MCF 10A (cell line): ENCODE measurements at regions not wholly inside any gene's neighbourhood (a gene's known extent, or its start where the extent isn't known, plus 50 kb on each side); places are given as distances from the start of the nearest gene placed in this dataset.
A peak's percentile ranks its signal among the peaks of the same experiment; 100 is the strongest.

ENCODE experiments used
- BruUV-seq: library from RNA; stranded (reverse); fragments of 400-500 nt; replicated peaks from 2 replicates; lab custom pipeline; 2021; lab: Mats Ljungman, UMichigan
- CTCF ChIA-PET: fragments of 300-600 bp; sonication (Branson Sonifier 250); formaldehyde crosslinking; extraction: SDS; loops from one replicate; lab custom pipeline; 2021; ENCODE audit warnings: antibody characterized with exemption, inconsistent platforms; lab: Yijun Ruan, JAX
- POLR2A ChIA-PET: fragments of 300-600, 350-650 bp; sonication (Branson Sonifier 250); formaldehyde crosslinking; extraction: SDS; loops from one replicate; lab custom pipeline; 2020; ENCODE audit warnings: antibody characterized with exemption, inconsistent platforms; lab: Yijun Ruan, JAX
- DNase-seq: peaks from one replicate; pipeline ENCODE4 v3.0.0-alpha.2; 2018; ENCODE audit not compliant: unreplicated experiment
- H3K27ac Mint-ChIP-seq: one replicate; pipeline ENCODE4 v1.8.0; 2022; ENCODE audit warnings: mild to moderate bottlenecking, low read depth, mixed read lengths; ENCODE audit not compliant: unreplicated experiment
- H3K27me3 Mint-ChIP-seq: one replicate; pipeline ENCODE4 v1.8.0; 2022; ENCODE audit warnings: mixed read lengths; ENCODE audit not compliant: insufficient read depth, unreplicated experiment
- H3K36me3 Mint-ChIP-seq: one replicate; pipeline ENCODE4 v1.8.0; 2022; ENCODE audit warnings: mild to moderate bottlenecking, moderate library complexity, mixed read lengths; ENCODE audit not compliant: insufficient read depth, unreplicated experiment
- H3K4me1 Mint-ChIP-seq: one replicate; pipeline ENCODE4 v1.8.0; 2022; ENCODE audit warnings: mixed read lengths; ENCODE audit not compliant: insufficient read depth, unreplicated experiment
- H3K4me3 Mint-ChIP-seq: one replicate; pipeline ENCODE4 v1.8.0; 2022; ENCODE audit warnings: mild to moderate bottlenecking, moderate library complexity, mixed read lengths; ENCODE audit not compliant: unreplicated experiment
- H3K9me3 Mint-ChIP-seq: one replicate; pipeline ENCODE4 v1.8.0; 2022; ENCODE audit warnings: mixed read lengths; ENCODE audit not compliant: unreplicated experiment
- intact Hi-C: fragments of 100-400 bp; cut with micrococcal nuclease; formaldehyde crosslinking; loops from 2 replicates; pipeline ENCODE4 v1.14.1; 2022
- TF ChIP-seq, protein P1 (sequence below): fragments of 200-600 bp; IDR thresholded peaks from one replicate; pipeline ENCODE4 v1.8.0; 2022; ENCODE audit warnings: antibody characterized with exemption, mild to moderate bottlenecking; ENCODE audit not compliant: unreplicated experiment

DNA sequence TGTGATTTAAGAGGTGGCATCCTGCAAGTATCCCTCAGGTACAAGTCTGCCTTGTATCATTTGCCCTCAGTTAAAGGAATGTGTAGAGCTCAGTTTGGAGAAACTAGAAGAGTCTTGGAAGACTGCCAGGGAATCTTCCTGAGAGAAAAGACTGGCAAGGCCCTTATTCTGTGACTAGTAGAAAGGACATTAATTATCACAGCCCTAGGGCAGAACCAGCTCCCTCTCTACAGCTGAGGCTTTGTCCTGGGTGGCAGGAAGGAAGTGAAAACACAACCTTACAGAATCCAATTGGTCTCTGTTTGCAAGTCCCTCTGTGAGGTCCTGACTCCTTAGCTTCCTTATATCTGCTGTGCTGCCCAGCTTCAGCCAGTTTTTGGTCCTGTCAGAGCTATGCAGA is 385.9 kb upstream of the CYRIA start:
- no peaks in the 10 kb centered on the region for H3K36me3 Mint-ChIP-seq
- ChIA-PET CTCF (interaction anchor here (0.6 to 1.2 kb wide), 2 partner anchors 96 to 163 kb away, joined by 3 to 4 read pairs; no protein-coding TSS in a partner anchor), POLR2A (interaction anchor here (0.7 kb wide), 1 partner anchor 32 kb away, joined by 3 read pairs; no protein-coding TSS in a partner anchor)
- no peak overlapping the region for H3K4me3 Mint-ChIP-seq
- DNase-seq: peak; percentile 21
- H3K27ac Mint-ChIP-seq: no peak overlapping the region
- TF ChIP-seq, protein P1, sequence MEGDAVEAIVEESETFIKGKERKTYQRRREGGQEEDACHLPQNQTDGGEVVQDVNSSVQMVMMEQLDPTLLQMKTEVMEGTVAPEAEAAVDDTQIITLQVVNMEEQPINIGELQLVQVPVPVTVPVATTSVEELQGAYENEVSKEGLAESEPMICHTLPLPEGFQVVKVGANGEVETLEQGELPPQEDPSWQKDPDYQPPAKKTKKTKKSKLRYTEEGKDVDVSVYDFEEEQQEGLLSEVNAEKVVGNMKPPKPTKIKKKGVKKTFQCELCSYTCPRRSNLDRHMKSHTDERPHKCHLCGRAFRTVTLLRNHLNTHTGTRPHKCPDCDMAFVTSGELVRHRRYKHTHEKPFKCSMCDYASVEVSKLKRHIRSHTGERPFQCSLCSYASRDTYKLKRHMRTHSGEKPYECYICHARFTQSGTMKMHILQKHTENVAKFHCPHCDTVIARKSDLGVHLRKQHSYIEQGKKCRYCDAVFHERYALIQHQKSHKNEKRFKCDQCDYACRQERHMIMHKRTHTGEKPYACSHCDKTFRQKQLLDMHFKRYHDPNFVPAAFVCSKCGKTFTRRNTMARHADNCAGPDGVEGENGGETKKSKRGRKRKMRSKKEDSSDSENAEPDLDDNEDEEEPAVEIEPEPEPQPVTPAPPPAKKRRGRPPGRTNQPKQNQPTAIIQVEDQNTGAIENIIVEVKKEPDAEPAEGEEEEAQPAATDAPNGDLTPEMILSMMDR: no peak
- no peaks in the 10 kb centered on the region for H3K4me1 Mint-ChIP-seq
- peaks cover 6% of the 10 kb centered on the region for H3K9me3 Mint-ChIP-seq
- intact Hi-C loops: no loop called here
- BruUV-seq: no TSS peak
- no peaks in the 10 kb centered on the region for H3K27me3 Mint-ChIP-seq

DNA sequence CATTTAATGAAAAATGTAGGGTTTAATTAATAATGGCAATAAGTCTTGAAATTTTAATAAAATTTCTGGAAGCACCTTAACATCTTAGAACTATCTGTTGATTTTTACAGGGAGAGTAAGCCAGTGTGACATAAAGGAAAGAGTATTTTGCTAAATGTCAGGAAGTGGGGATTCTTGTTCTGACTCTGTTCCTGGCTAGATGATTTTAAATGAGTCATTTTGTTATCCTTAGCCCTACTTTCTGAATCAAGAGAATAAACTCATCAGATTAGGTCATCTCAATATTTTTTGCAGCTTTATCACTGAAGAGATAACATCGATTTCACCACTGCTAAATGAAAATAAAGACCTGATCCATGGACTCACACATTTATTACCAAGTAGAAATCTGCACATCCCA is 377.5 kb upstream of the CYRIA start:
- no TSS peak for BruUV-seq
- H3K4me1 Mint-ChIP-seq: no peaks in the 10 kb centered on the region
- no peaks in the 10 kb centered on the region for H3K36me3 Mint-ChIP-seq
- no peak overlapping the region for H3K4me3 Mint-ChIP-seq
- H3K27ac Mint-ChIP-seq: no peak overlapping the region
- peaks cover 22% of the 10 kb centered on the region for H3K9me3 Mint-ChIP-seq
- intact Hi-C loops: no loop called here
- DNase-seq: peak; percentile 21
- no peaks in the 10 kb centered on the region for H3K27me3 Mint-ChIP-seq
- TF ChIP-seq, protein P1: no peak
- CTCF ChIA-PET: interaction anchor here (0.5 to 1.2 kb wide), 3 partner anchors 230 to 628 kb away, joined by 3 to 5 read pairs (median 3); no protein-coding TSS in a partner anchor
- POLR2A ChIA-PET: no interaction called here

DNA sequence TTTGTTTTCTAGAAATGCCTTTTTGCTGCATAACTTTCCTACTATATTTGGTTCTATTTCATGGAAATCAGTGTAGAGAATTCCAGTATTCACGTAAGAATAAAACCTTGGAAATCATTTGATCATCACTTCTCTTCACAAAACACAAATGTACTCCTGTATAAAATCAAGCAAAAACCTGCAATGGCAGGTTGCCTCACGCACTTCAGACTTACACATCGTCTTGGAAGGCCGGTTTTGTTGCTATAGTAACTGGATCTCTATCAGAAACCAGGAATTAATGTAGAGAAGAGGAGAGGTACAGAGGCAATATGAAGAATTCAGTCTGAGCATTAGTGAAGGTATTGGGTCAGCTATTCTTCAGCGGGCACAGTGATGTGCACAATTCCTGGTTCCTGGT is 370.7 kb upstream of the CYRIA start:
- H3K4me3 Mint-ChIP-seq: no peak overlapping the region
- intact Hi-C loops: no loop called here
- H3K27ac Mint-ChIP-seq: no peak overlapping the region
- ChIA-PET CTCF (no interaction called here), POLR2A (interaction anchor here (1.5 kb wide), 1 partner anchor 13 kb away, joined by 6 read pairs; no protein-coding TSS in a partner anchor)
- no TSS peak for BruUV-seq
- TF ChIP-seq, protein P1: no peak
- no peaks in the 10 kb centered on the region for H3K27me3 Mint-ChIP-seq
- no peaks in the 10 kb centered on the region for H3K4me1 Mint-ChIP-seq
- peaks cover 37% of the 10 kb centered on the region for H3K9me3 Mint-ChIP-seq
- no peaks in the 10 kb centered on the region for H3K36me3 Mint-ChIP-seq
- DNase-seq: no peak

DNA sequence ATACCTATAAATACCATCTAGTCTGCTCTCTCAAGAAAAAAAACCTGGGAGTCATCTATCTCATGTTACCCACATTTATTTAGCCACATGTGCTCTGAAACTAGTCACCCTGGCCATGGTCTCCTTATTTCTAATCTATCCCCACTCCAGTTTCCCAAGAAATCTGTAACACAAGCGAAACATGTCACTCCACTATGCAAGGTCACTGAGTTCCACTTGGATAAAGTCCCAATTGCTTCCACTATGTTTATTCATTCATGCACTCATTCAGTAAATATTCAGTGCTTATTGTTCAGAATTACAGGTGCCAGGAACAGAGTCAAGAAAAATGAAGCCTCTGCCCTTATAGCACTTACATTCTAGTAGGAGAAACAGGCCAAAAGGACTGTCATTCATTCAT is 369.4 kb upstream of the CYRIA start:
- CTCF ChIA-PET: no interaction called here
- no peaks in the 10 kb centered on the region for H3K4me1 Mint-ChIP-seq
- peaks cover 31% of the 10 kb centered on the region for H3K9me3 Mint-ChIP-seq
- DNase-seq: no peak
- TF ChIP-seq, protein P1: no peak
- H3K36me3 Mint-ChIP-seq: no peaks in the 10 kb centered on the region
- intact Hi-C loops: no loop called here
- no peaks in the 10 kb centered on the region for H3K27me3 Mint-ChIP-seq
- no peak overlapping the region for H3K27ac Mint-ChIP-seq
- POLR2A ChIA-PET: no interaction called here
- no TSS peak for BruUV-seq
- H3K4me3 Mint-ChIP-seq: no peak overlapping the region
